Lower leg skin (tissue), 4 donors: ENCODE measurements at regions not wholly inside any gene's neighbourhood (a gene's known extent, or its start where the extent isn't known, plus 50 kb on each side); places are given as distances from the start of the nearest gene placed in this dataset.
A peak's percentile ranks its signal among the peaks of the same experiment; 100 is the strongest.

Source experiments
- DNase-seq, 2 donors: peaks; one replicate each; pipeline ENCODE4 v3.0.0-alpha.2; 2019; ENCODE audit warnings: low spot score in 2 of 2
- H3K4me3 ChIP-seq: fragments of 200-600 bp; sonication (generic); 2 replicates; pipeline ENCODE4 v1.5.1; 2017; ENCODE audit warnings: mild to moderate bottlenecking, low read depth; ENCODE audit not compliant: poor library complexity, severe bottlenecking
- POLR2A ChIP-seq, 2 donors: fragments of 450-650 bp; IDR thresholded peaks; one replicate each; pipeline ENCODE4 v1.6.1; 2016 to 2017; ENCODE audit warnings: antibody characterized with exemption in 2 of 2, mild to moderate bottlenecking in 1 of 2, moderate library complexity in 1 of 2
- WGBS, 2 donors: methylation state at CpG; one replicate each; pipeline ENCODE4 v1.1.5; 2018; 5-methylcytosine and 5-hydroxymethylcytosine counted together
- intact Hi-C: fragments of 100-400 bp; cut with DNase I; formaldehyde crosslinking; loops from one replicate; pipeline ENCODE4 v1.15.0; 2023; ENCODE audit warnings: low total_unique reads
- TF ChIP-seq, protein P1 (sequence below), 3 donors: fragments of 450-650 bp; IDR thresholded peaks; one replicate each; pipeline ENCODE4 v1.5.1; 2016; ENCODE audit warnings: antibody characterized with exemption in 3 of 3, mild to moderate bottlenecking in 3 of 3, moderate library complexity in 2 of 3

- 88 to 89% methylated on average over 11 of the region's 11 CpGs for WGBS, 2 donors
- DNase-seq, result no peak
- no peak overlapping the region for H3K4me3 ChIP-seq
- no peak for TF ChIP-seq POLR2A (IDR thresholded peaks at IDR 0.05)
- TF ChIP-seq, protein P1, sequence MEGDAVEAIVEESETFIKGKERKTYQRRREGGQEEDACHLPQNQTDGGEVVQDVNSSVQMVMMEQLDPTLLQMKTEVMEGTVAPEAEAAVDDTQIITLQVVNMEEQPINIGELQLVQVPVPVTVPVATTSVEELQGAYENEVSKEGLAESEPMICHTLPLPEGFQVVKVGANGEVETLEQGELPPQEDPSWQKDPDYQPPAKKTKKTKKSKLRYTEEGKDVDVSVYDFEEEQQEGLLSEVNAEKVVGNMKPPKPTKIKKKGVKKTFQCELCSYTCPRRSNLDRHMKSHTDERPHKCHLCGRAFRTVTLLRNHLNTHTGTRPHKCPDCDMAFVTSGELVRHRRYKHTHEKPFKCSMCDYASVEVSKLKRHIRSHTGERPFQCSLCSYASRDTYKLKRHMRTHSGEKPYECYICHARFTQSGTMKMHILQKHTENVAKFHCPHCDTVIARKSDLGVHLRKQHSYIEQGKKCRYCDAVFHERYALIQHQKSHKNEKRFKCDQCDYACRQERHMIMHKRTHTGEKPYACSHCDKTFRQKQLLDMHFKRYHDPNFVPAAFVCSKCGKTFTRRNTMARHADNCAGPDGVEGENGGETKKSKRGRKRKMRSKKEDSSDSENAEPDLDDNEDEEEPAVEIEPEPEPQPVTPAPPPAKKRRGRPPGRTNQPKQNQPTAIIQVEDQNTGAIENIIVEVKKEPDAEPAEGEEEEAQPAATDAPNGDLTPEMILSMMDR (IDR thresholded peaks at IDR 0.05), result no peak
- intact Hi-C loops, result no loop called here
These were observed 123.7 kb upstream of the CTBP2 start for GRCh38 chr10:125283836-125284614.

- TF ChIP-seq, protein P1 (IDR thresholded peaks at IDR 0.05), result no peak
- no peak for TF ChIP-seq POLR2A (IDR thresholded peaks at IDR 0.05)
- H3K4me3 ChIP-seq, result no peak overlapping the region
- DNase-seq, result no peak
- intact Hi-C loops, result no loop called here
- 55 to 57% methylated on average over 7 of the region's 7 CpGs for WGBS, 2 donors
These were observed 123.0 kb upstream of the CTBP2 start for GRCh38 chr10:125283191-125283835.

GRCh38 chr10:125281091-125281490 lies 120.7 kb upstream of the CTBP2 start:
- TF ChIP-seq, protein P1 (IDR thresholded peaks at IDR 0.05), result no peak
- no peak for TF ChIP-seq POLR2A (IDR thresholded peaks at IDR 0.05)

GRCh38 chr10:125276133-125276532 lies 115.8 kb upstream of the CTBP2 start:
- TF ChIP-seq, protein P1 (IDR thresholded peaks at IDR 0.05), result no peak
- no peak for TF ChIP-seq POLR2A (IDR thresholded peaks at IDR 0.05)
- intact Hi-C loops, result no loop called here
- no peak for DNase-seq
- WGBS, 2 donors, result 85 to 95% methylated on average over 2 of the region's 2 CpGs
- H3K4me3 ChIP-seq, result no peak overlapping the region

More at GRCh38 chr10:125281091-125281490, 120.7 kb upstream of the CTBP2 start:
- intact Hi-C loops, result no loop called here
- 71 to 75% methylated on average over 6 of the region's 6 CpGs for WGBS, 2 donors
- DNase-seq, result no peak
- H3K4me3 ChIP-seq, result no peak overlapping the region

- TF ChIP-seq, protein P1 (IDR thresholded peaks at IDR 0.05), result no peak
- no peak for TF ChIP-seq POLR2A (IDR thresholded peaks at IDR 0.05)
- intact Hi-C loops, result no loop called here
- DNase-seq, result peak in 1 of 2 donors; percentile 14
- WGBS, 2 donors, result 67 to 81% methylated on average over 5 of the region's 5 CpGs
- H3K4me3 ChIP-seq, result no peak overlapping the region
These were observed 114.6 kb upstream of the CTBP2 start for GRCh38 chr10:125274961-125275360.
